Caco-2 (cell line): ENCODE measurements at regions not wholly inside any gene's neighbourhood (a gene's known extent, or its start where the extent isn't known, plus 50 kb on each side); places are given as distances from the start of the nearest gene placed in this dataset.

Source experiments
- BruUV-seq: library from RNA; stranded (reverse); fragments of 400-500 nt; replicated peaks from 2 replicates; lab custom pipeline; 2021; lab: Mats Ljungman, UMichigan
- CTCF ChIA-PET: fragments of 300-600 bp; sonication (Branson Sonifier 250); formaldehyde crosslinking; loops from one replicate; lab custom pipeline; 2022; ENCODE audit warnings: antibody characterized with exemption; lab: Charles Lee
- POLR2A ChIA-PET: fragments of 300-600 bp; sonication (Branson Sonifier 250); formaldehyde crosslinking; loops from one replicate; lab custom pipeline; 2022; ENCODE audit warnings: antibody characterized with exemption; lab: Charles Lee
- DNase-seq, 2 experiments: peaks; one replicate each; pipeline versions ENCODE4 v3.0.0 to v3.0.0-alpha.2; 2020 to 2022
- H3K27me3 ChIP-seq: replicated peaks from 2 replicates; pipeline ENCODE4 v1.6.0; 2011; ENCODE audit warnings: low read length; ENCODE audit not compliant: control insufficient read depth, insufficient read depth
- H3K36me3 ChIP-seq: 2 replicates; pipeline ENCODE4 v1.5.1; 2011; ENCODE audit warnings: low read length; ENCODE audit not compliant: control insufficient read depth, insufficient read depth
- H3K4me1 ChIP-seq: fragments of 250-450 bp; sonication (Bioruptor Pico); 2 replicates; pipeline ENCODE4 v1.5.1; 2020; ENCODE audit warnings: mild to moderate bottlenecking
- H3K4me3 ChIP-seq: 2 replicates; pipeline ENCODE4 v1.5.1; 2011; ENCODE audit warnings: low read depth, mild to moderate bottlenecking, control low read depth, low read length
- H3K9me3 ChIP-seq: fragments of 250-450 bp; sonication (Bioruptor Pico); 2 replicates; pipeline ENCODE4 v1.5.1; 2020; ENCODE audit warnings: mild to moderate bottlenecking, moderate library complexity
- H3K27ac Mint-ChIP-seq: one replicate; pipeline ENCODE4 v1.8.0; 2022; ENCODE audit warnings: mixed read lengths; ENCODE audit not compliant: unreplicated experiment
- H3K27me3 Mint-ChIP-seq: one replicate; pipeline ENCODE4 v1.8.0; 2022; ENCODE audit warnings: mixed read lengths; ENCODE audit not compliant: insufficient read depth, unreplicated experiment
- H3K36me3 Mint-ChIP-seq: one replicate; pipeline ENCODE4 v1.8.0; 2022; ENCODE audit warnings: mild to moderate bottlenecking, mixed read lengths; ENCODE audit not compliant: insufficient read depth, unreplicated experiment
- H3K4me1 Mint-ChIP-seq: one replicate; pipeline ENCODE4 v1.8.0; 2022; ENCODE audit warnings: low read depth, mixed read lengths; ENCODE audit not compliant: unreplicated experiment
- H3K4me3 Mint-ChIP-seq: one replicate; pipeline ENCODE4 v1.8.0; 2022; ENCODE audit warnings: mild to moderate bottlenecking, moderate library complexity, mixed read lengths; ENCODE audit not compliant: unreplicated experiment
- H3K9me3 Mint-ChIP-seq: one replicate; pipeline ENCODE4 v1.8.0; 2022; ENCODE audit warnings: mixed read lengths; ENCODE audit not compliant: unreplicated experiment
- CTCF ChIP-seq, 2 experiments: fragments of 200-600 bp in 1 of 2; IDR thresholded peaks; 1 replicate in 1 of 2; 2 replicates in 1 of 2; pipeline versions ENCODE4 v1.5.1 to v1.8.0; 2011 to 2022; ENCODE audit warnings: antibody characterized with exemption in 1 of 2, control low read depth in 1 of 2, inconsistent platforms in 1 of 2, low read depth in 1 of 2, low read length in 1 of 2, mild to moderate bottlenecking in 1 of 2, moderate library complexity in 1 of 2; ENCODE audit not compliant: insufficient read depth in 1 of 2, severe bottlenecking in 1 of 2, unreplicated experiment in 1 of 2
- intact Hi-C: fragments of 100-400 bp; cut with micrococcal nuclease; formaldehyde crosslinking; loops from one replicate; pipeline ENCODE4 v1.10.0; 2022; ENCODE audit not compliant: unreplicated experiment

- Histone ChIP-seq H3K9me3 (no peaks in the 10 kb centered on the region), H3K4me3 (no peak overlapping the region), H3K27me3 (no peaks in the 10 kb centered on the region), H3K36me3 (no peaks in the 10 kb centered on the region), H3K4me1 (no peaks in the 10 kb centered on the region)
- Mint-ChIP-seq H3K36me3 (no peaks in the 10 kb centered on the region), H3K4me1 (no peaks in the 10 kb centered on the region), H3K4me3 (no peak overlapping the region), H3K27me3 (peaks cover 2% of the 10 kb centered on the region), H3K9me3 (no peaks in the 10 kb centered on the region), H3K27ac (no peak overlapping the region)
- CTCF ChIA-PET = no interaction called here
- TF ChIP-seq CTCF (IDR thresholded peaks at IDR 0.05; ENCODE audit: insufficient read depth in 1 of 2, low read depth in 1 of 2, low read length in 1 of 2, severe bottlenecking in 1 of 2, unreplicated experiment in 1 of 2) = no peak
- no peak for DNase-seq
- intact Hi-C loops = no loop called here
- no TSS peak for BruUV-seq
- POLR2A ChIA-PET = no interaction called here
These were observed 862.6 kb upstream of the PCDH20 start for GRCh38 chr13:62278271-62278670.

GRCh38 chr13:62251734-62252133 lies 836.1 kb upstream of the PCDH20 start:
- Mint-ChIP-seq H3K4me3 (no peak overlapping the region), H3K36me3 (no peaks in the 10 kb centered on the region), H3K27ac (no peak overlapping the region), H3K4me1 (no peaks in the 10 kb centered on the region), H3K9me3 (no peaks in the 10 kb centered on the region), H3K27me3 (no peaks in the 10 kb centered on the region)
- Histone ChIP-seq H3K27me3 (no peaks in the 10 kb centered on the region), H3K4me1 (0 out of 2 replicates have a peak, but pooled peaks cover 3% of the 10 kb centered on the region), H3K36me3 (no peaks in the 10 kb centered on the region), H3K9me3 (no peaks in the 10 kb centered on the region), H3K4me3 (no peak overlapping the region)
- no TSS peak for BruUV-seq
- intact Hi-C loops = no loop called here
- DNase-seq = no peak
- no peak for TF ChIP-seq CTCF (IDR thresholded peaks at IDR 0.05; ENCODE audit: insufficient read depth in 1 of 2, low read depth in 1 of 2, low read length in 1 of 2, severe bottlenecking in 1 of 2, unreplicated experiment in 1 of 2)
- ChIA-PET POLR2A (no interaction called here), CTCF (no interaction called here)

GRCh38 chr13:62250501-62251201 lies 835.0 kb upstream of the PCDH20 start:
- no peaks in the 10 kb centered on the region for H3K9me3 Mint-ChIP-seq
- no peaks in the 10 kb centered on the region for H3K36me3 Mint-ChIP-seq
- H3K27ac Mint-ChIP-seq = no peak overlapping the region
- intact Hi-C loops = no loop called here
- H3K4me1 ChIP-seq = 0 out of 2 replicates have a peak, but pooled peaks cover 3% of the 10 kb centered on the region
- H3K4me3 Mint-ChIP-seq = no peak overlapping the region
- H3K27me3 Mint-ChIP-seq = no peaks in the 10 kb centered on the region
- ChIA-PET POLR2A (no interaction called here), CTCF (no interaction called here)
- DNase-seq = no peak
- no peaks in the 10 kb centered on the region for H3K27me3 ChIP-seq
- H3K4me1 Mint-ChIP-seq = no peaks in the 10 kb centered on the region
- no peaks in the 10 kb centered on the region for H3K36me3 ChIP-seq
- H3K4me3 ChIP-seq = no peak overlapping the region
- no peaks in the 10 kb centered on the region for H3K9me3 ChIP-seq
- TF ChIP-seq CTCF (IDR thresholded peaks at IDR 0.05; ENCODE audit: insufficient read depth in 1 of 2, low read depth in 1 of 2, low read length in 1 of 2, severe bottlenecking in 1 of 2, unreplicated experiment in 1 of 2) = no peak
- no TSS peak for BruUV-seq
